ENCODE measurements at regions not wholly inside any gene's neighbourhood (a gene's known extent, or its start where the extent isn't known, plus 50 kb on each side); places are given as distances from the start of the nearest gene placed in this dataset.

GRCh38 chr3:64888840-64889392 lies 201.1 kb upstream of the ADAMTS9 start:
- no peak for DNase-seq (ENCODE audit: low spot score)

DNA sequence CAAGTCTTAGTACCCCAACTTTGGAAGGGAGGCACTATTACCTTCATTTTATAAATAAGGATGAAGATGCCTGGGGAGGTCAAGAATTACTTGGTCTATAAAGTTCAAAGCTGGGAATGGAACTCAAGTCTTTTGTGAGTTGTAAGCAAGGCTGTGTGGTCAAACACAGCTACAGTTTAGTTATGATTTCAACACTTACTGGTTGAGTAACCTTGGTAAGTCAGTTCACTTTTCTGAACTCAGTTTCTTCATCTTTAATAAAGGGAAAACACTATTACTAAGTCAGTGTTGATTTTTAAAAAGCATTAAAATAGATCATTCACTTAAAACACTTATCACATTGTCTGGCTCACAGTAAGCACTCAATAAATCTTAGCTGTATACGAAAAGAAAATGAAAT lies 200.4 kb upstream of the ADAMTS9 start:
- DNase-seq (ENCODE audit: low spot score), result no peak

DNA sequence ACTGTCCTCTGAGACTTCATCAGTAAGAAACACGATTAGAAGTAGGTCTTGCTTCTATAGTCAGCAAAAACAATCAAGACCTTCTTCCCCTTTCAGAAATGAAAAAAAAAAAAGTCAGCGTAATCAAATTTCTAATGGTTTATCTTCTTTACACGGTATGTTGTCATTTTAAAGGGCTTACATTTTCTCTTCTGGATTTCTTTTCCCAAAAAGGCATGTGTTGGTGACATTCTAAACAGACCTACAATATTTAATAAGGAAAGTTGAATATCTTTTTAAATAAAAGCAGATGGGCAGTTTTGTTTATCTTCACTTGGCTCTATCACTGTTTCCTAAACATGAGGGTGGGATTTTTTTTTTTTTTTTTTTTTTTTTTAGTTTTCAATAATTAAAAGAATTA lies 197.3 kb upstream of the ADAMTS9 start:
- DNase-seq (ENCODE audit: low spot score), result no peak

- DNase-seq (ENCODE audit: low spot score), result no peak
These were observed 196.7 kb upstream of the ADAMTS9 start for GRCh38 chr3:64884536-64884935.

GRCh38 chr3:64880916-64881315 lies 193.1 kb upstream of the ADAMTS9 start:
- no peak for DNase-seq (ENCODE audit: low spot score)

GRCh38 chr3:64878362-64878761 lies 190.6 kb upstream of the ADAMTS9 start:
- DNase-seq (ENCODE audit: low spot score), result peak; percentile 35

DNA sequence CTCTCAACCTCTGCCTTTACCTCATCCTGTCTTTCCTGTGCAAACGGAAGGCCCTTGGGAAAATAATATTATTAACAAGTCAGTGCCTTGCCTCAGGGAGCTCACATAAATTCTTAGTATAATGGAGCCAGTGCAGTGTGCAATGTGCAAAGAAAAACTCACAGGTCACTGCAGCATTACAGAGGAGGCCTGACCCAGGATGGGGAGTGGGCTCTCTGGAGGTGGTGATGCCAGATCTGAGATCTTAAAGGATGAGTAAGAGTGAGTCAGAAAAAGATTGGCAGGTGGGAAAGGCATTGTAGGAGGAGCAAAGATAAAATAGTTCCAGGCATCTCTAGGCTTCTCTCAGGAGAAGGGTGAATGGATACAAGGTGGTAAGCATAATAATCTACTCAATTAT lies 185.6 kb upstream of the ADAMTS9 start:
- peak; percentile 41 for DNase-seq (ENCODE audit: low spot score)

DNA sequence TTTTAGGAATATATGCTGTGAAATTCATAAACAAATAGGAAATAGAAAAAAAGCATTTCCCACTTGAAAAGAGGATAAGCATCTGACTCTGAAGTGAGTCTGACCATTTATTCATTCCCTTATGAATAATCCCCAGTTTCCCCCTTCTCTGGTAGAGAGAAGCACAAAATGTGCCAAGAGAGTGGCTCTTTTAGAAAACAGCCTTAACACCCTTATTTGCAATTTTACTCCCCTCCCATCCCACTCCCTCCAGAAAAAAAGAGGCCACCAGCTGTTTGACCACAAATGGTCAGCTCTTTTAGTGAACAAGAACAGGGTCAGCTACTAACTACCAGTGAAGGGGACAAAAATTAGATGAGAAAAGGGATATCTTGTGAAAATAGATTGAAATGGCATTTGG lies 184.5 kb upstream of the ADAMTS9 start:
- no peak for DNase-seq (ENCODE audit: low spot score)

DNA sequence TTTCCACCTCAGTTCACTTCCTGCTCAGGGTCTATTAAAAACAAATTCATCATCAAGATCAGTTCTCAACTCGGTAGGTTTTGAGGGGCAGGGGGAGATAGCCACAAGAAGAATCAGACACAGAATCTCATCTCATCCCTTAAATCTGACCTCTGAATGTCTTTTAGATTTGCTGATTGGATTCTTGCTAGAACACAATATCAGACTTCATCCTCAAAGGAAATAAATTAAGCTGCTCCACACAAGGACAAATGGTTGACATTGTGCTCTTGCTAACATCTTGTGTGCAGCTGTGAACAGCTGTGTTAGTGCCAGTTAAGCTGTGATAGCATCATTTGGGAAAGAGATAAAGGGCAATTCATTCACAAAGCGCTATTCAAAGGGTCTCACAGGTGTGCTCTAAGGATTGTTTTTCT lies 184.0 kb upstream of the ADAMTS9 start:
- no peak for DNase-seq (ENCODE audit: low spot score)

DNA sequence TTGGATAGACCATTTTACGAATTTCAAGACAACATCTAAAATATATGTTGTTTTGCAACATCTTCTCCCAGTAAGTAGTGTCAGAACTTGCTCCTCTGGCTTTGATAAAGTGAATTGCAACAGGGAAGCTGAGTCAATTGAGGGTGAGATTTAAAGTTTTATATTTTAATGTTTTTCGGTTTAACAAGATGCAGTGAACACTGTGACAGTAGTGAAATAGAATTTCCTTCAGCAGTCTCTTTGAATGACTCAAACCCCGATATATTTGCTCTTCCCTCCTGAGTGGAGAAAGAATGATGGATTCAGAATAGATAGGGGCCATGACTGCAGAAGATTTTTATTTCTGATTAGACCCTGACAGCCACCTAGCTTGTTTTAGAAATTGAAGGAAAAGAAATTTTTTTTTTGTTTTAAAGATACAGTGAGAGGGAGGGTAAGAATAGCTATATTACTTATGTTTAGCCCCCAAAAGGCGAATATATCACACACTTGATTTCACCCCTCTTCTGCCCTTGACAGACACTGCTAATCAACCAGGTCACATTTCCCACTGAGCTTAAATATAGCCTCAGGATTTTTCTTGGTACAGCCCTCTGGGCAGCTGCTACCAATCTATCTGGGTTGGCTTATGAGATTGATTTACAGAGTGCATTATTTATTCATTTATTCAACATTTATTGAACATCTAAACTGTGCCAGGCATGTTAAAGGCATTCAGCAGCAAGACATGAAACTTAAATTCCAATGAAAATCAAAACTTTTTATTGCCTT lies 183.3 kb upstream of the ADAMTS9 start:
- no peak for DNase-seq (ENCODE audit: low spot score)

- DNase-seq (ENCODE audit: low spot score), result no peak
These were observed 179.4 kb upstream of the ADAMTS9 start for GRCh38 chr3:64867224-64867623.

GRCh38 chr3:64865839-64866570 lies 178.2 kb upstream of the ADAMTS9 start:
- no peak for DNase-seq (ENCODE audit: low spot score)

DNA sequence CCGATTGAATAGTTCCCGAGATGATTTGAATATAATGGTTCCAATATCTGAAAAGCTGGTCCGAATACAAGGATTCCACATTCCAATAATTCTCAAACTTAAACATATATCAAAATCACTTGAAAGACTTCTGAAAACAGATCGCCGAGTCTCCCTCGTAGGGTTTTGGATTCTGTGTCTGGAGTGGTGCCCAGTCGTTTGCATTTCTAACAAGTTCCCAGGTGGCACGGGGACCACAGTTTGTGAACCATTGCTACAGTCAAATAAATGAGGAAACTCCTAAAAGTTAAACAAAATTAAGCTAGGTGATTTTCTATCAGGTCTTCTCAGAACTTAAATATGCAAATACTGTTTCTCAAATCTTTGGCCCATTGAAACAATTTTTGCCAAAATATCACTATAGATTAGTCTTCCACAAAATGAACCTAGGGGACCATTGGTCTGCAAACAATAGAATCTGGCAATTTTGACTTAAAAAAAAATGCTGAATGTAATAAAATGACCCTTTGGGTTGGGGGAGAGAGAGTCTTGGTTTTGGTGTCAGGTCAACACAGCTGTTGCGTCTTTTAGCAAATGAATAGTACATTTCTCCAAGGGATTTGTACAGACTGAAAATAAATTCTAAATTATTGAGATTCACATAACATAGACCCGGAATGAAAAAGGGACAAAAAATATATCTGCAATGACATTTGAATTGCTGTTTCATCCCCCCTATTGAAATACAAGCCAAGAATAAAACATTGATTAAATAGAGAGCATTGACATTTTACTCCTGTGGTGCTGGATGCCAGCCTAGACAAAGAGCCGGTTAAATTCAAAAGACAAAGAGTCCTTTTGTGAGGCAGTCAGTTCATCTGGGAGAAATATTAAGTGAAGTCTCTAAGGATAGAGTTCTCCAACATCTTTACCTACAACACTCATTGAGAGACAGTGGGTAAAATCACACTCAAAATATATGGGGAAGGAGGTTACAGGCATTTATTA lies 175.7 kb upstream of the ADAMTS9 start:
- DNase-seq (ENCODE audit: low spot score), result no peak

- DNase-seq (ENCODE audit: low spot score), result no peak
These were observed 173.9 kb upstream of the ADAMTS9 start for GRCh38 chr3:64861684-64862083.

- DNase-seq (ENCODE audit: low spot score), result no peak
These were observed 172.7 kb upstream of the ADAMTS9 start for GRCh38 chr3:64860536-64860870.

- peak; percentile 14 for DNase-seq (ENCODE audit: low spot score)
These were observed 172.1 kb upstream of the ADAMTS9 start for GRCh38 chr3:64859625-64860535.

GRCh38 chr3:64856977-64857516 lies 169.2 kb upstream of the ADAMTS9 start:
- DNase-seq (ENCODE audit: low spot score), result no peak

GRCh38 chr3:64856106-64856505 lies 168.3 kb upstream of the ADAMTS9 start:
- DNase-seq (ENCODE audit: low spot score), result no peak

DNA sequence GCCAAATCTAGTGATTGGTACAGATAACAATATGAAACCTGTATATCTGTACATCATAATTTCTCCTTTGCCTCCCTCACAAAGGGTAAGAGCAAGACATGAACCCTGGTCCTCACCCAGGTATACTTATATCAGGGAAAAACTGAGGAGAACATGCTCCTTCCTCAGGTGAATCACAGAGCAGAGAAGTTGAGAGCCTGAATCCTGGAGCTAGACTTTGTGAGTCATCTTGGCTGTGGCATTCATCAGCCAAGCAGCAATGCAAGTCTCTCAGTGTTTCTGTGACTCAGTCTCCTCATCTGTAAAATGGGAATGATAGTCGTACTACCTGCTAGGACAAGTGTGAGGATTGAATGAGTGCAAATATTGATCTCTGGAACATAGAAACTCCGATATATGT lies 165.7 kb upstream of the ADAMTS9 start:
- DNase-seq (ENCODE audit: low spot score), result no peak

DNA sequence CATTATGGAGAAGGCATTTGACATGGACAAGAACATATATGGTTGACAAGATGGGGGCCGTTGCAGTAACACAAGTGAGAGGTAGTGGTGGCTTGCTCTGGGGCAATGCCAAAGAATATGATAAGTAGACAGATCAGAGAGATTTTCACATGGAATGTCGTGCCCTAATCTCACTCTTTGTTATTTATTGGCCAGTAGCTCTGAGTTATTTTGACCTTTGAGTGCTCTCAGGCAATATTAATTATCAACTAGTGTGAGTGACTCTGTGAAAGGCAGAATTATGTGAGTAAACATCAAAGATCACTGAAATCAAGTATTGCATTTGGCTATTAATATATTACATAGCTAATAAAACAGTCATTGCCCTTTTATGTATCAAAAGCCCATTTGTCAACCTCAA lies 164.9 kb upstream of the ADAMTS9 start:
- DNase-seq (ENCODE audit: low spot score), result no peak

DNA sequence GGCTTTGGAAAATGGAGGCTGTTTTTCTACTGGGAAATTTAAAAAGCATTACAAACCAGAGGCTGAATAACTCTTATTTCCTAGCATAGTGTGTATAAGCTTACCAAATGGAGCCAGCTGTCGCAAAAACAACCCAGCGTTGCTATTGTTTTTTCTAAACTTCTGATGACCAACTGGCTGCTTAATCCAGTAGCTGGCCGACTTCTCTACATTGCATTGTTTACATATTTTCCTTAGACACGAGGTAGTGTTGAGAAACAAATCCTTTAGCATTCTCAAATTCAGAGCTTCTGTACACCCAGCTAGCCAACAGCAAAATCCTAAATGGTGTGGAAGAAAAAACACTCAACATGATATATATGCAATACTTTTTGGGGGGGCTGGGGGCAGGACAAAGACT lies 161.0 kb upstream of the ADAMTS9 start:
- no peak for DNase-seq (ENCODE audit: low spot score)

Measured in A172 (cell line).